ENCODE measurements at regions not wholly inside any gene's neighbourhood (a gene's known extent, or its start where the extent isn't known, plus 50 kb on each side); places are given as distances from the start of the nearest gene placed in this dataset.
A peak's percentile ranks its signal among the peaks of the same experiment; 100 is the strongest.
"Not testable (repeated sequence)": the region's sequence is repeated elsewhere in the genome, so short reads cannot be mapped to it uniquely, and the experiment has no call there.

DNA sequence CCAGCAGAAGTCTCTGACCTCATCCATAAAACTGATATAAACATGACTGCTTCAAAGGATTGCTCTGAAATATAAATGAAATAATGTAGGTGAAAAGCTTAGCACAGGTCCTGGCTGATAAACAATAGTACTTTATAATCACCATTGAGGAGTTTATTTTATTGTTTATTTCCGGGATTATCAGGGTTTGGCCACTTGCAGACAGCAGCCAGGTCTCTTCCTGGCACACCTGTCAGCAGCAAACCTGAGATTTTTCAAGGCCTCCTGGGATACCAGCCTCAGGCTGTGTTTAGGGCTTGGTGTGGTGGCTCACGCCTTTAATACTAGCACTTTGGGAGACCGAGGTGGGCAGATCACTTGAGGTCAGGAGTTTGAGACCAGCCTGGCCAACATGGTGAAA lies 181.6 kb upstream of the IRF2BP2 start:
- not testable (repeated sequence) for DNase-seq

DNA sequence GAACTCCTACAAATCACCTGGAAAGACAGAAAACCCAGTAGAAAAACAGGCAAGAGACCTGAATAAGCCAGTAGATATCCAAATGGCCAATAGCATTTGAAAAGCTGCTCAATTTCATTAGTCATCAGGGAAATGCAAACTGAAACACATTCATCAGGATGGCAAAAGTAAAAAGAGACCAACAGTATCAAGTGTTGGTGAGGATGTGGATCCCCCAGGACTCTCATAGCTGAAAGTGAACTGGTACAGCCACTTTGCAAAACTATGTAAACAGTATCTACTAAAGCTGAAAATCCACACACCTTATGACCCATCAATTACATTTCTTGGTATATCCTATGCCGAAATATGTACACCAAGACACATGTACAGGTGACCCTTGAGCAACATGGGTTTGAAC lies 180.4 kb upstream of the IRF2BP2 start:
- not testable (repeated sequence) for DNase-seq

DNA sequence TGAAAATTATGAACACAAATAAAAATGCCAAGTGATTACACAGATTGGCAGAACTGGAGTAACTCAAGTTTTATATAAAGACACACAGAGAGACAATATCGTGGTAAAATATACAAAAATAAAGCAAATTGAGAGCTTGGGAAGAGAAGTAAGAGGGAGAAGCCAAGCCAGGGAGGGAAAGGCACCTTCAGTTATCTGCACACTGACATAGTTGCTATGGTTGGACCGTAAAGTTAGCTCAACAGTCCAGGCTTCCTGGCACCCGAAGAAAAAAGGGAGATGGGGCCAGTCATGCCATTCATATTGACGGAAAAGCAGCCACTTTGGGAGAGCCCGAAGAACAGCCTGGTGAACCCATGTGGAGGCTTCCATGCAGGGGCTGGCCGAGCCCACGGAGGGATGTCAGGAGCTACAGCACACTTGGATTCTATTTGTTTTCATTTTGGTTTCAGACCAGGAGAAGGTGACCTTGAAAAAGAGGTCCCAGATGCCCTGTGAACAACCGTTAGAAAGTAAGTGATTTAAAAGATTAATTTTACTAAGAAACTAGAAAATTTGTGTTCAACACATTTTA lies 177.1 kb upstream of the IRF2BP2 start:
- DNase-seq: not testable (repeated sequence)

DNA sequence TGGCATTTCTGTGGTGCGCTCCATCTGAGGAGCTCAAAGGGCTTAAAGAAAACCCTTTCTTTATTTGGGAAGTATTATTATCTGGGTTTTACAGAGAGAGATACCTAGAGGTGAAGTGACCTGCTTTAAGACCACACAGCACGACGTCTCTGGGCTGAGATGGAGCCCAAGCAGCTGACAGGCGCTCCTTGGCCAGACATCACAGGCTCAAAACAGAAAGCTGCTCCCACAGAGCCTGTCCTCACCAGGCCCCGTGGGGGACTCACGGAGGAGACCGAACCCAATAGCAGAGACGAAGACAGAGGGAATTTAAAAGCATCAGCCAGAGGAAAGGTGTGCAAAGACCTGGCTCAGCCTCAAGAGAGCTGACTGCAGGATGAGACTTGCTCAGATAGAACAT lies 175.9 kb upstream of the IRF2BP2 start:
- DNase-seq: not testable (repeated sequence)

DNA sequence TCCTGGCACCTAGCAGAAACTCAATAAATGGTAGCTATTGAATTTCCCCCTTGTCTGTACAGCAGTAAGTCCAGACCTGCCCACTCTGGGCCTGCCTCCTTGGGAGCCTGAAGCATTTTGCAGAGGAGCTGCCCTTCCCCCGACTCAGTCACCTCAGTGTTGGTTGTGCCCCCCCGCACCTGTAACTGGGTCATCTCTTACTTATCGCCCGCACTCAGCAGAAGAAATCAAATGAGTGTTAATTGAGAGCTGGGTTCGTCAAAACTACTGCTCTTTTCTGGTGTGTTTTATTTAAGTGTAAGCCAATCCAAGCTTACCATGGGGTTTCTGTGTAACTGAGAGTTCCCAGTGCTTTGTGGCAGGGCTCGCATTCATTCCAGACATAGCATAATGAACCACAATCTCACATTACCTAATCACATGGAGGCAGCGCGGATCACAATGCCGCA lies 175.5 kb upstream of the IRF2BP2 start:
- DNase-seq: not testable (repeated sequence)

DNA sequence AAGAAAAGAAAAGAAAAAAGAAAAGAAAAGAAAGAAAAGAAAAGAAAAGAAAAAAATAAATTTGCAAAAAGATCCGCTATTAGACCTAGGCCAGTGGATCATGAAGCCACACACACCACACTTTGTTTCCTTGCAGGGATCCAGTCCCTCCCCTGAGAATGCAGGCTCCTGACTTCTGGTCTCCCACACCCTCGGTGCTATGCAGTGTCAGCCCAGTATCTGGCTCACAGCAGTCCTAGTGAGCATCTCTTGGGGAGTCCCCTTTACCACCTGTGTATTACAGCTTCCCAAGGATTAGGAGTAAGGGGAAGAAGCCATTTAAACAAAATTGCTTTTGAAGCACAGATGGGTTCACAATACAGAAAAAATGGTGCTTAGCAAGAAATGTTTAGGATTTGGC lies 174.1 kb upstream of the IRF2BP2 start:
- DNase-seq: not testable (repeated sequence)

DNA sequence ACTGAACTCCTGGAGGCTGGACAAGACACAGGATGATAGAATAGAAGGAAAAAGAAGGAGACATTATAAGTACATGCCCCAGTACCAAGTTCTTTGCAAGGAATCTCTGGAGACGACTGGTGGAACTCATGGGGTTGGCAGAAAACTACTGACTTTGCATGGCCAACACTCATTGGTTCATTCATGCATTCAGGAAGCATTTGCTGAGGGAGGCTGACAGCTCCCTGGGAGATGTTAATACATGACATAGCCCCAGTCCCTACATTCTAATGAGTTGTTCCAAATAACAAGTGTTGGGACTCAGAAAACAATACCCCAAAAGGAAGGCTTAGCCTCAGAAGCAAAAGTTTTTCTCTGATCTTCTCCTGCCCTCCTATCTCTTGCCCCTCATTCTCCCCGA lies 172.8 kb upstream of the IRF2BP2 start:
- no peak for DNase-seq

DNA sequence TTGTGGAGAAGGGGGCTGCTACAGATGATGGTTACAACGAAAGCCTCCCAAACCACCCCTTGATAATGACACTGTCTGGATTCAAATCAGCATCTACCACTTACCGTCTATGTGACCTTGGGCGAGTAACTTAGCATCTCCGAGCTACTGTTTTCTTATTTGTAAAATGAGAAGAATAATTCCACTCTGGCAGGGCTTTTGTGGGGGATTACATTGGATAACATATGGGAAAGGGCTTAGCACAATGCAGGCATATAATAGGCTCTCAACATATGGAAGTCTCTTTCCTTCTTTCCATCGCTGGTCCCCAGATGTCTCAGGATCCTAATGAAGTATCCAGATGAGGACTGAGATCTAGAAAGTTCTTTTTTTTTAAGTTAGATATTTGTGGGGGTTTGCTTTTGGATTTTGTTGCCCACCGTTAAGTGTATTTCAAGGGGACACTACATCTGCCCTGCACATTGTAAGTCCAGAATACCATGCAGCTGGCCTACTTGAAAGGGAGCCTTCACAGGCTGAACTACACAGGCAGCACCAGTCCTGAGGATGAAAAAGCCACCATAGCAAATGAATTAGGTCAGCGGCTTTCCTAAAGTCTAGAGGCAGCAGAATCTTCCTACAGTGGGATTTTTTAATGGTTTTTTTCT lies 172.2 kb upstream of the IRF2BP2 start:
- peak; percentile 97 for DNase-seq

DNA sequence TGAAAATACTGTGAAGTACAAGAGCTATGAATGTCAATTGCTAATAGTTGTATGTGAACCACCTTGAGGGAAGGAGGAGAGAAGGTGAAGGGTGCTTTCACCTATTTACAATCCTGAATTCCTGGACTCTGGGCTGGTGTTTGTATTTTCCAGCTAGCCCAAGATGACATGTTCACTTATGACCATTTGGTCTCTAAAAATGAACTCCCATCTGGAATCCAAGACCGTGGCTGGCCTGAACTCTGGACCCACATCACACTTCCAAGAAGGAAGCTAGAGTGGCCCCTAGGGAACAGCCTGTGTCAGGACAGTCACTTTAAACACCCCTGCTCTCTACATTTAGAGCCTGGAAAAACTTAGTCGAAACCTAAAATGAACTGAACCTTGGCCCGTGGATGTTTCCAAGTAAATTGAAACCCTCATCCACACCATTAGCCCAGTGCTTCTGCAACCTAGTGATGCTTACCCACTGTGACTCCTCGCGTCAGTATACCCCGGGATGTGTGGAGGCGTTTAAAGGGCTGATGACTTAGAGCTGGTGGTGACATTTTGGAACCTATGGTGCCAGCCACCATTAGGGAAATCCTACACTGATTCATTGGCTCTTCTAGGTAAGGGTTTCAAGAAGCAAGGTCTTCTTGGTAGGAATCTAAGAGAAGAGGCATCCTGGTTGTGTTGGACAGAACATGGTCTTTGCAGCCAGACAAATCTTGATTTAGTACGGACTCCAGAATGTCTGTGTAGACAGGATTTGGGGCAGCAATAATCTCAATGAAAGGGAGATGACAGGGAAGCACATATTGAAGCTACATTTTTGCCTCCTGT lies 171.5 kb upstream of the IRF2BP2 start:
- DNase-seq: peak; percentile 32

DNA sequence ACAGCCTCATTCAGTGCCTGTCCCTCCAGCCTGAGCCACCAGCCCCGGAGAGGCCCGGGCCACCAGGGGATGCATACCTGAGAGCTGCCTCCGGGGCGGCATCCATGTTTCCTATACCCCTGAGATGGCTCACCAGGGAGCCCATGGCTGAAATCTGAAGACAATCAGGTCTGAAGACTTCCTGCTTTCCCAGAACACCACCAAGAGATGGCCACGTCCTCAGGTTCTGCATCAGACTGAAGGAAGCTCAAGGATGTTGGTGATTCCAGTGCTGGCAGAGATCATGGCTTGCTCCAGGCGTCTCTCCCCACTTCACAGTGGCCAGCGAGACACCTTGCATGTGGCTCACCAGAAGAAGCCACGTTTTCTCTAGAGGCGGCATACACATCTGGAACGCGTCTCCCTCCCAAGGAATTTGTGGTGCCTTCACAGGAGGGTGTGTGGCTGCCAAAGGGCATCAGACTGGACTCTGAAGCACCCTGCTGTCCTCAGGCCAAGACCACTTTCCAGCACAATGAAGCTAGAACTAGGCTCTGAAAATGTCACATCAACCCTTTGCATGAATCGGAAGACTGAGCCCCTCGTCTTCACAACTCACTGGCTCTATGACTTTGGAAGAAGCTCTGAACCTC lies 170.7 kb upstream of the IRF2BP2 start:
- DNase-seq: no peak

DNA sequence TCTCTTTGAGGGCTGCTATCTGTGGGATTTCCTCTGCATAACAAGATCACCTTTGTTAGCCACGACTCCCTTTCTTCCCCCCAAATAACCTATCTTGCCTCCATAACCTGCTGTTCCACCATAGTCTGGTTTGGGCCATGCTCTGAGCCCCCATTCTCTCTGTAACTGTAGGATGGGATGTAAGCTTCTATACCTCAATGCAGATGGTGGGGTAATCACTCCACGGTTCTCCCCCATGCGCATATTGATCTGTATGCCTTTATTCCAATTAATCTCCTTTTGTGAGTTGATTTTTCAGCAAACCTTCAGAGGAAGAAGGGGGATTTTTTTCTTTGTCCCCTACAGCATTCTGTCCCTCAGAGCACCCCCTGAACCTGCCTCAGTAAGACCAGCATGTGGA lies 170.1 kb upstream of the IRF2BP2 start:
- DNase-seq: no peak

DNA sequence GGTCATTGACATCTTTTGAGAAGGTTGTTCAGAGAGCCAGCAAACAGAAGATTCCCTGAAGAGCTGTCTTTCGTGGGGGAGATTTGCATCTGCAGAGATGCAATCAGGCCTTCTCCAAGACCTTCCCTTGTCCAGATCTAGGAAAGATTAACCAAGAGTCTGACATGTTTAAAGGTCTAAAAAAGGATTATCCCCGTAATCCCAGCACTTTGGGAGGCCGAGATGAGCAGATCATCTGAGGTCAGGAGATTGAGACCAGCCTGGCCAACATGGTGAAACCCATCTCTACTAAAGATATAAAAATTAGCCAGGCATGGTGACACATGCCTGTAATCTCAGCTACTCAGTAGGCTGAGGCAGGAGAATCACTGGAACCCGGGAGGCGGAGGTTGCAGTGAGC lies 169.6 kb upstream of the IRF2BP2 start:
- DNase-seq: not testable (repeated sequence)

DNA sequence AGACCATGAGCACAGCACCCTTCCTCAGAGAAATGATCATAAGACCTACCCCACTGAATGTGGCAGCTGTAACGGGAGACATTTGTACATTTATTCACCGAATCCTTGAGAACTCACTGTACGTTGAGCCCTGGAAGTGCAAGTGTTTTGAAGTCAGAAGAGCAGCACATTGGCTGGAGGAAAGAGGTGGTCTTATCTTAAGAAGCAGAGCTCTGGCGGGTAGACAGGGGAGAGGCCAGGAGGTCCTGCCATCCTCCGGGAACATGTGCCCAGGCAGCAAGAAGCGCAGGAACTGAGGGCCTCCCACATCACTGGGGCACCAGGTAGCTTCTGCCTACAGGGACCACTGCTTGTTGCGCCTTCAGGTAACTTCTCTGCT lies 169.2 kb upstream of the IRF2BP2 start:
- DNase-seq: no peak

DNA sequence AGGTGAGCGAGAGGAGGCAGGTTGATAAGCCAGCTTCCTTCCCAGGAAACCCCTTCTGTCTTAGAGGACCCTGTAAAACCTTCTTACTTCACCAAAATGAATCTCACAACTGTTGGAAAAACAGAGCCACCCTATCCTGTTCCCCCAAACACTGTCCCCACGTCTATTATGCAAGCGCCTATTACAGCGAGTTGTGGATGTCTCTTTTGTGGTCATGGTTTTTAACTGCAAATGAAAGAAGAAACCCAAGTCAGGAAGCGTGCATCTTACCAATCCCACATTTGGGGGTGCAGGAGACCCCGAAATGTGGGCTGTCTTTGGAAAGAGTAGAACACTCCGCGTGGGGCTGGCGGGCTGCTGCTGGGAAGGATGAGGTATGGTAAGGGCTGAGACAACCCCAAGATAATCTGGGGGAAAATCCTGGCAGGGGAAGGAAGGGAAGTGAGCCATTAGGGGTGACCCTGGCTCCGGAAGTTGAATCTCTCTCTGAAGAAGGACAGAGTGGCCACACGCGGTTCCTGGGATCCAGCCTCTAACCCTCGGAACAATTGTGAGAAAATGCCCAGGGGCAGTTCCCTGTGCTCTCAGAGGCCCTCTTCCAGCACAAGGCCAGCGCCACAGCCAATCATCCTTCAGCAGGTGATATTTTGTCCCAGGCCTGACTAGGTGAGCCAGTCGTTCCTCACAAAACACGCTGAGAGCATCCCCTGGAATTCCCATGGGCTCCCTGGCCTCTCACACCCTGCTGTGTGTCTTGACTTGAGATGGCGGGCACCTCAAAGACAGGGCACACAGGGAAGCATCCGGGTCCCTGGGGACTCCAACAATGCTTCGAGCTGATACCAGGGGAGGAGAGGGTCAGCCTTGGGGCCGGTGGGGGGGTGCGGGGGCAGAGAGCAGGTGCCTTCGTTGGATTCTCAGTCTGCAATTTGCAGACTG lies 168.5 kb upstream of the IRF2BP2 start:
- DNase-seq: no peak

DNA sequence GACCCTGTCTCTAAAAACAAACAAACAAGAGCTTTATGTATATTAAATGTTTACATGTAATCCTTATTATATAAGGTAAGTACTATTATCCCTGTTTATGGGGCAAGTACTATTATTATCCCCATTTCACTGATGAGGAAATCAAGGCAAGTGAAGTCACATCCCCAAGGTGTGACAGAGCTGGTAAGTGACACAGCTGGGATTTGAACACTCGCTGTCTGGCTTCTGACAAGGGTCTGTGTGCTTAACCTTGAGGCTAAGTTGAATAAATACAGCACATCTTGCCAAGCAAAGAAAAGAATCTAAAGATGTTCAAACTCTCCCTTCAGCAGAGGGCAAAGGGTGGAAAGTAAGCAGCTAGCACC lies 167.9 kb upstream of the IRF2BP2 start:
- no peak for DNase-seq

DNA sequence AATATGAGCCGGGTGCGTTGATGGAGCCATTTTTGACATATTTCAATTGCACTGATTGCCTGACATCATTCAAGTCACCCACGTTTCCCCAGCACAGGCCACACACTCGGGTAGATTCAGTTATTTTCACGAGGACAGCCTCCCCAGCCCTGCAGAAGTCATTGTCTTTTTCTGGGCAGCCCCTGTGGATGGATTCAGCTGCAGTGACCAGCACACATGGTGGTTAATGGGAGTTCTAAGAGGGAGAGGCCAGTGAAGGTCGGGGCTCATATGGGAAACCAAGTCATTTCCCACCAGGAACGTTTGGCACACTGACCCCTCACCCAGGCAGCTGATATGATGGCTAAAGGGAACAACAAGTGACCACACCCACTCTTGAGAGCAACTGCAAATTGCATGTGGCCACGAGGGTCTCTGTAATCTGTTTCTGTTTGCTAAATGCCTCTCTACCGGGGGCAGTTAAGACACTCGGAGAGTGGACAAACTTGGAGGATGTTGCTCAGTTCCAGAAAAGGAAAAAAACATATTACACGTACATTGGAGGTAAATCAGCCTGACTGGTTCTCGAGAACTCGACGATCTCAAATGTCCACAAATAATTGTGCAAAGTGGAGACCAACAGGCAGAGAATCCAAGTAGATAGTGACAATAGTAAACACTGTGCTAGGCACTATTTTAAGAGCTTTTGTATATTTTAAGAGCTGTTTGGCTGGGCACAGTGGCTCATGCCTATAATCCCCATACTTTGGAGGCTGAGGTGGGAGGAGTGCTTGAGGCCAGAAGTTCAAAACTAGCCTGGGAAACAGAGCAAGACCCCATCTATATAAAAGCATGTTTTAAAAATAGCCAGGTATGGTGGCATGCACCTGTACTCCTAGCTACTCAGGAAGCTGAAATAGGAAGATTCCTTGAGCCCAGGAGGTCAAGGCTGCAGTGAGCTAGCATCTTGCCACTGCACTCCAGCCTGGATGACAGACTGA lies 167.2 kb upstream of the IRF2BP2 start:
- no peak for DNase-seq

DNA sequence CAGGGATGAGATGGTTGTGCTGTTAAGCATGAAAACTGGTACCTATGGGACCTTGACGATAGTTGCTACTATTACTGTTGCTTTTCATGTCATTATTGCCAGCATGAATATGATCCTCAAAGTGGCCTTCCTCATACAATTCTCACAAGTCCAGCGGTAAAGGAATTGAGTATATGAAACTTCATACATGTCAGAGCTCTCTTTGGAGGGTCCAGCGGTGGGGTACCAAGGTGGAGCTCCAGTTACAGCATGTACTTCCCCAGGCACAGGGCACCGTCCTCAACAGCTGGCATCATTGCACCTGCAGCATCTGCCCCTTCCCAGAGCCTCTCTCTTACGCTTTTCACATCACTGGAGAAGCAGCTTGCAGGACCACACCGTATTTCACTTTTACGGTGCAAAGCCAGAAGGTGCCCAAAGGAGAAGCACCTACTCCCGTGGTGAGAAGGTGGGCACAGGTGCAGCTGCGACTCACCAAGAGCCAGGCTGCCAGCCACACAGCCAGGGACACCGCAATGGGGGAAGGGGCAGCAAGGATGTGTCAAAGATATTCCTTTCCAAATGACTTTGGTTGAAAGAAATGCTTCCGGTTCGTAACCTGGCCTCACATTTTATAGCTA lies 166.4 kb upstream of the IRF2BP2 start:
- DNase-seq: no peak

DNA sequence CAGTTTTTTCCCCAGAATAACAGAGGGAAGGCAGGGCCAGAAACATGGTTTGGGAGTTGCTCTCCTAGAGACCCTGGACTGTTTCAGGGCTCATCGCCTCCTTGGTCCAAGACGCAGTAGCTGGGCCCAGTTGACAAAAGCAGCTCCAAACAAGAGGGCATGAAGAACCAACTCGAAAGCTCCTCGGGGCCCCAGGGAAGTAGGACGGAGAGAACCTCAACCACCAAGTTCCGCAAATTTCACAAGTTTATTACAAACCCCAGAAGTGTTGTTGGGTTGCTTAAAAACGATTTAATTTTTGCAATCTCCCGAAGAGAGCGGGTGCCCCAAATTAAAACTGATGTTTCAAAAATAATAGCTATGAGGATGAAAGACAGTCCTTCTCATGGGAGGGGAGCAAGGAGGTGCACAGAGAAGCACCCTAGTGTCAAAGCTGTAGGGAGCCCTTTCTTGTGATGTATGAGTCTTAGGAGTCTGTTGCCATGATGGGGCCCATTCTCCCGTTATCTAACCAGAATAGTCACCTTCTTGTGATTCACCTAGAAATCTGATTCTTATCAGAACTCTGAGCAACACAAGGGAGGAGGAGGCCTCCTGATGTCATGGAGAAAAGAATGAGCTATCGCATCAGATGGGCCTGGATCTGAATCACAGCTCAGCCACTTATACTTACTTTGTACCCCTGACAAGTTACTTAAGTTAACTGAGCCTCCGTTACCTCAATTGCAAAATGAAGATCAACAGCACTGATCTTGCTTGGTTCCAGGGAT lies 165.7 kb upstream of the IRF2BP2 start:
- DNase-seq: no peak

DNA sequence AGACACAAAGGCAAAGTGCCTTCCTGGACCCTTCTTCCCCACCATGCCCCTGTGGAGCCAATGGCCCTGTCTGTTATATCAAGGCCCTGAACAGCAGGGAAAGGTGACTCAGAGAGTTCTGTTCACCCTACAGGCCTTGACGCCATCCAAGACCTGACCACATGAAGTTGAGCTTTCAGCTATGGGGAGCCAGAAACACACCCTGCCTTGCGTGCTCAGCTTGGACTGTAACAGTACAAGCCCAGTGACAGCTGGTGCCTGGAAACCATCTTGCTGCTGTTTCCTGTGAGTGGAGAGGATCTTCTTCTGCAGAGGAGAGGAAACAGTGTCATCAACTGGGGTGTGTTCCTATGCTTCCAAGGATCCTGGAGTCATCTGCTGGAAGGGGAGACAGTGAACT lies 165.0 kb upstream of the IRF2BP2 start:
- no peak for DNase-seq

Measured in tongue (tissue), 1 donor.